Urothelium cell line (cell line): ENCODE measurements at regions not wholly inside any gene's neighbourhood (a gene's known extent, or its start where the extent isn't known, plus 50 kb on each side); places are given as distances from the start of the nearest gene placed in this dataset.

Source experiments
- DNase-seq: peaks from one replicate; pipeline ENCODE4 v3.0.0; 2011; ENCODE audit warnings: low spot score, mixed read lengths
- FAIRE-seq: peaks from 2 replicates; lab custom pipeline; 2011; peaks lifted over from hg19 to GRCh38; lab: Jason Lieb, UNC

DNA sequence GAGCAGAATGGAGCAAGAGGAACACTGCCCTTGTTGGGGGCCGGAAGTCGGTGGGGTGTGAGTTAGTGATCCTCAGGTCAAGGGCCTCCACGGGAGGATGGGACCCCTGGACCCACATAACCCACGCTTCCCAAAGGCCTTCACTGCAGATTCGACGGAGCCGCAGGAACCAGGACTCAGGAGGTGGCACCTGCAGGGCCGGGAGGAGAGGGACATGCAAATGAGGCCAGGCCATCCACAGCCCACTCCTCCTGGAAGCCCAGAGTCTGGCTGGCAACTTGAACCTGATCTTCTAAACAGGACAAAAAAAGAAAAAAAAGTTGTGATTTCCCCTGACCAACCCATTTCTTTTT is 299.9 kb downstream of the SOX9 start:
- no peak for DNase-seq

DNA sequence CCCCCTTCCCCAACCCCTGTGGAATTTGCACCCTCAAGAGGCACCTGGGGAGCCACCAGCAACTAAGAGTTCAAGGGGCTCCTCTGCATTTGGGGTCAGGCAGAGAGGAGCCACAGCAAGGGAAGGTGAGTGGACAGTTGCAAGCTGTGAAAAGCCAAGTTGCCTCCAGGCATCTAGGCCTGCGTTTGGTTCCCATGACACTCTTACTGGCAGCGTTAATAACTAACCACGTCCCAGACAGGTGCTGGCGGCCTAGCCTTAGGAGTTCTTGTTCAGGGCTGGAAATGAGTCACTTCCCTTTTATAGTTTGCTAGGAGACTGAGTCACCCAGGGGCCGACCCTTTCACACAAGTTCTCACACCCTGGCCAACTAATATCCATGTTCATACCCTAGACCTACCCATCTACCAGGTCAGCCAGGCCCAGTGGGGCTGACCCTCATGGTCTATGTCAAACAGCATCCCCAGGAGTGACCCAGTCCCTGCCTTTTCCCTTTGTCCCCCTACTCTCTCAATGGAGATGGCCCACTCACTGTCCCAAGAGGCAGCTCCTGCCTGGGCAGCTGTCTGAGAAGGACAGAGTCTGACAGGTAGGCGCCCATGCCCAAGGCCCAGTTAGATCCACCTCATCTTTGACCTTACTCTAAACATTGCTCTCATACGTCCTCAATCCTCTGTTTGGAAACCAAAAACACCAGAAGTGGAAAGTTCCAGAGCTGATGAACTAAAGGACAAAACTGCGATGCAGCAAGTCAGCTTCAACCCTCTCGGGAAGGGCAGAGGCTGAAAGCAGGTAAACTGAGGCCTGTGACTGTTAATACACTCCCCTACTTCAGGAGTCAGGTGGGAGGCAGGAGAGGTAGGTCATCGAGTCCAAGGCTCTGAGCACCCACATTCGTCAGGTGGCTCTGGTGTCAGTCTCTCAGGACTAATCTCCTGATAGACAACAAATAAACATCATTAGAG is 300.6 kb downstream of the SOX9 start:
- FAIRE-seq, result peak; percentile 95
- peak; percentile 97 for DNase-seq

More for the DNA sequence above, 299.9 kb downstream of the SOX9 start:
- no peak for FAIRE-seq

DNA sequence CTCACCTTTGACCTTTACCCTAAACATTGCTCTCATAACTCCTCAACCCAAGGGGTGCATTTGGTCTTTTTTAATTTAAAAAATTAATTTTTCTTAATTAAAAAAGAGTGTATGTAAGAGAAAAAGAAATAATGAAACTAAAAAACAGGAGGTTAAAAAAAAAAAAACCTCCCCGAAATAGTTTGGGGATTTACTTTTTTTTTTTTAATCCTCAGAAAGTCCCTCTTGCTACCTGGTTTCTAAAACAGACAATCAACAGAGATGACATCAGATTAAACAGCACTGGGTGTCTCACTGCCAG is 301.3 kb downstream of the SOX9 start:
- DNase-seq, result no peak
- no peak for FAIRE-seq

DNA sequence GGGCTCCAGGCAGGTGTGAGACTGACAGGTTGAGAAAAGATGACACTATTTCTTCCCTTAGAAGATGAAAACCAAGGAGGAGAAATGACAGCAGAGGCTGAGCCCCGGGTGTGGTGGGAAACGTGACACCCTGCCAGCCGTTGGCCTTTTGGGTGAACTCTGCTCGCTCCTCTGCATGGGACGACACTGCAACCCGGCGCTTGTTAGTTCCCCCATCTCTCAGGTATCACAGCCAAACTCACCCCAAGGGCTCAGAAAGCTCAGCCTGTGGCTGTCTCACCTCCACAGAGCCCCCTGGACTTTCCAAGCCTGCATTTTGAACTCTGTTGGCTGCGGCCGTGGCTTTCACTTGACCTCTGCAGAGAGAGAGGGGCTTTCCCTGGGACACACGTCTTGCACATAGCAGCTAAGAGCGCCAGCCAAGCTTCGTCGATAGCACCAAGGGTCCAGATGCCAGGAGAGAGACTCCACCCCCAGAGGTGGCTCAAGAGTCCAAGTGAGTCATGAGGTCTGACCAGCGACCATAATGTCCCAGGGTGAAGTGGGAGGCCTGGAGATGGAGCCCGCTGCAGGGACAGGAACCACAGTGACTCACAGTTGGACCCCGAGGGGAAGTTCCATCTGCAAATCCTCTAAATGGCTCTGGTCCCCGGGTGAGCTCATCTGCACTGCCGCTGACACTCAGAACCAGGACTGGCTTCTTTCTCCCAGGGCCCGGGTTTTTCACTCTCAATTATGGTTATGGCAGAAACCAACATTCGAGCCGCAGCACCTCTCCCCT is 301.9 kb downstream of the SOX9 start:
- peak; percentile 71 for DNase-seq
- peak; percentile 73 for FAIRE-seq

DNA sequence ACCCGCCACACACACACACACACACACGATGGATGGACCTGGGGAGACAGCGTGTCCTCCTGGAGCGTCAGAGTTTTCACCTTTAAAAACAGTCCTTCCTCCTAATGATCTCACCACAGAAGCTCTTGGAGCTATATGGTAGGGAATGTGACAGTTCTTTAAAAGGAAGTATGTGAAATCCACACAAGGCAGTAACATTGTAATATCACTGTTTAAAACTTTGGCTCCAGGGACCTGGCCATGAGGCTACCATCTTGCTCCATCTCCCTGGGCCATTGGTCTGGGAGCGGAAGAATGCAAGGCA is 302.4 kb downstream of the SOX9 start:
- FAIRE-seq, result peak; percentile 5

DNA sequence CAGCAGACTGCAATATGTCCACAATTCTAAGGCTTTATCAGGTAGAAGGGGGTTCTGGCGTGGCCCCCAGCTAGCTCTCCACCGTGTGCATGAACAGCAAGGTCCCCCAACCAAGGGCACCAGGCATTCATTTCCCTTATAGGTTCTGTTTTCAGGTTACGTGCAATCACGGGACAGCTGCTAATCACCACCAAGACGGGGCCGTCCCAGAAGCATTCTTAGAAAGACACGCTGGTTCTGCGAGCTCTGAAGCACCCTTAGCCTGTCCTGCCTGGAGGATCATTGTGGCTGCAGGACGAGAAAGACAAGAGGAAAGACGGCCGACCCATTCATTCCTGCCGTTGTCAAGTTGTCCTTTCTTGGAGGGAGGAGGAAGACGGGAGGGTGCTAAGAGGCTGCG is 302.9 kb downstream of the SOX9 start:
- DNase-seq (no peak), FAIRE-seq (no peak)

More for the DNA sequence above, 302.4 kb downstream of the SOX9 start:
- DNase-seq, result no peak

DNA sequence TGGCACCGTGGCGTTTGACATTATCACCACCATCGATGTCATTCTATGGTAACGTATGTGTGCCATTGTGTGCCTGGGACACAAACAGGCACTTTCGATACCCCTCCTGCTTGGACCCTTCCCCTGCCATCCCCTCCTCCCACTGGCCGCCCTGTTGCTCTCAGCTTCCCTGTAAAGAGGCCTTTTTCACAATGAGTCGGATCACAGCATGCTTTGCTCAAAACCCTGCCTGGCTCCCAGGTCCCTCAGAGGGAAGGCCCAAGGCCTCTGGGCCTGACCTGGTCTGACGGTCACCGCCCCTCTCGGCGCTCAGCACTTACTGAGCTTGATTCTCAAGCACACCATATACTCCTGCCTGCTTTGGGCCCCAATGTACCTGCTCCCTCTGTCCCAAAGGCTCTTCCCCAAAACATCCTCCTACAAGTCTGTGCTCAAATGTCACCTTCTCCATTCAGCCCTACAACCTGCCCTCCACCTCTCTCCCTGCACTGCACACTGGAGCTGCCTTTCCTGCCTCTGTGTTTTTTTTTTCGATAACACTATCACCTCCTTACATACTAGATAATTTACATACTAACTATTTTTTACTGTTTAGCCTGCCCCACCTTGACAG is 303.8 kb downstream of the SOX9 start:
- DNase-seq, result no peak
- peak; percentile 30 for FAIRE-seq

DNA sequence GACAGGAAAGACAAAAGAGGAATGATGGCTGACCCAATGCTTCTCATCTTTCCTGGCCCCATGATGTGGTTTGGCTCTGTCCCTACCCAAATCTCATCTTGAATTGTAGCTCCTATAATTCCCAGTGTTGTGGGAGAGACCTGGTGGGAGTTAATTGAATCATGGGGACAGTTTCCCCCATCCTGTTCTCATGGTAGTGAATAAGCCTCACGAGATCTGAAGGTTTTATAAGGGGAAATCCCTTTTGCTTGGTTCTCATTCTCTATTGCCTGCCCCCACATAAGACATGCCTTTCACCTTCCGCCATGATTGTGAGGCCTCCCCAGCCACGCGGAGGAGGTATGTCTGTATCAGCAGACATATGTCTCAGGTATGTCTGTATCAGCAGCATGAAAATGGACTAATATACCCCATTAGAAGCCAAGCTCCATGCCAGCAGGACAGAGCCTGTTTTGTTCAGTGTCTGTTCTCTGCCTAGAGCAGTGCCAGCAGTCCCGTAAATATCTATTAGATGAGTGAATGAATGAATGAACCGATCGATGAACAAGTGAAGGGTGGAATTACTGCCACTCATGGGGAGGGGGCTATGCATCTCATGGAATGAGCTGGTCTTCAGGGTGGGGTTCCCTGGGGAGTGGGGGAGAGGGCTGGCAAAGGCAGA is 304.4 kb downstream of the SOX9 start:
- FAIRE-seq (peak; percentile 91), DNase-seq (no peak)

DNA sequence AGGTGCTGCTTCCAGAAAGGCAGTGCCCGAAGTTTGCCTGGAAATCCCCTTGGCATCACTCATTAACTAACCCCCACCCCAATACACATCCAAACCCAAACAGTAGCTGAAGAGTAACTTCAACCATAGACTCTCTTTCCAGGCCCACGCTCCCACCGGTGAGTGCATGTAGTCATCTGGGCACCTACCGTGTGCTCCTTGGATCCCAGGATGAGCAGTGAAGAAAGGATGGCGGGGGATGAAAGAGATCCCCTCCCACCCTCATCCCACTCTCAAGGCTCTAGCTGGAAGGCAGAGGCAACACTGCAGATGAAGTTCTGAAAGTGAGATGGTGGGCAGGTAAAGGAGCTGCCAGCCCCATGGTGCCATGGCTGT is 305.0 kb downstream of the SOX9 start:
- no peak for DNase-seq
- FAIRE-seq, result peak; percentile 52

DNA sequence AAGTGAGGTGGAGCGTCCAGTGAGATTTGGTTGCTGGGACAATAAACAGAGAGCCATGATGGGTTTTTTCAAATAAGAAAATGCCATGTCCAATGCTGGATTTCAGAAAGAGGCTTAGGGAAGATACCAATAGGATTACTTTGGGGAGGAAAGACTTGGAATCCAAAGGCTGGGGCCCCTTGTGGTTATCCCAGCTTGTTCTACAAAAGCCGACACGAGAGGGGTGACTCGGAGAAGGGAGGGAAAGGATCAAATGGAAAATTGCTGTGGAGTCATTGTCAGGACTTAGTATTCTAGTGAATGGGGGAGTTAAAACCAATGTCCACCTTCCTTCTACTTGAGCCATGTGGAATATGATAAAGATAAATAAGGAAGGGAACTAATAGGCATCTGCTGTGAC is 305.5 kb downstream of the SOX9 start:
- FAIRE-seq (peak; percentile 5), DNase-seq (no peak)

DNA sequence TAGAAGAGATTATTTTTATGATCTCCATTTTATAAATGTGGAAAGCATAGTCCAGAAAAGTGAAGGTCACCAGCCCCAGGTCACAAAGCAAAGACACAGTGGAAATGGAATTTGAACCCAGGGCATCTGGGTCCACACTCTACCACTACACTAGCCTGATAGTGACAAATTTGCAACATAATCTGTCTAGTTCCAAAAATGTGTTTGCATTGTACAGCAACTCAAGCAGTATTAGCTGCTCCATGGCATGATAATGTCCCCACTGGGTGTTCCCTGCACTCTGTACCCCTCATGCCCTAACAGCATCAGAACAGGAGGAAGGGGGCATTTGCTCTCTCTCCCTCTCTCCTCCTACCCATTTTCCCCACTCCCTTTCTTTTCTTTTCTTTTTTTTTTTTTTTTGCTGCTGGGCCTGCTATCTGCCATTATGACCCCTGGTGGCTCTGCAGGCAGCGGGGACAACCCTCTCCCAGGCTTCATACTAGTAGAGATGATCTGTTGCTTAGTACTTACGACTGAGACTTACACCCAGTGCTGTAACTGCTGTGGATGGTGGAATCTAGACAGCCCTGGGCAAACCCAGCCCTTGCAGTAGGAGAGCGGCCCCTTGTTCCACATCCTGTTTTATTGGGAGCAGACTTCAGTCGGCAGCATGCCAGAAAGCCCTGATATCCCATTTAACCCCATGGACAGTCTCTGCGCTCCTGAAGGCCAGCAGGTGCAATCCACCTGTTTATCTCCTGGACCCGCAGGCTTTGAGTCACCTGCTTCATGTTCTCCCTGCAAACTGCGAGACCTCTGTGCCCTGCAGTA is 306.3 kb downstream of the SOX9 start:
- peak; percentile 69 for FAIRE-seq

DNA sequence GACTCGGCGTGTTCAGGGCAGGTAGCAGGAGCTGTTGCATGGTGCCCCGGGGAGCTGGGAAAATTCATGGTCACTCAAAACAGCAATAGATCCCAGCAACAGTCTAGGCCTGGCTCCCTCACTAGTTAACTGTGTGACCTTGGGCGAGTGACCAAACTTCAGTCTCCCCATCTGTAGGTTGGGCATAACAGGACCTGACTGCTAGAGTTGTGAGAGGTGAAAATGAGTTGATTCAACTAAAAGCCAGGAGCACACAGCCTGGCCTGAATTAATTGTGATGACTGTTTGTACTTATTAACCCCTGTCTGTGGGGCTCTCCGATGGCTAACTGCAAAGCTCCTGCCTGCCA is 306.9 kb downstream of the SOX9 start:
- FAIRE-seq (no peak), DNase-seq (no peak)

More for the DNA sequence above, 306.3 kb downstream of the SOX9 start:
- no peak for DNase-seq

DNA sequence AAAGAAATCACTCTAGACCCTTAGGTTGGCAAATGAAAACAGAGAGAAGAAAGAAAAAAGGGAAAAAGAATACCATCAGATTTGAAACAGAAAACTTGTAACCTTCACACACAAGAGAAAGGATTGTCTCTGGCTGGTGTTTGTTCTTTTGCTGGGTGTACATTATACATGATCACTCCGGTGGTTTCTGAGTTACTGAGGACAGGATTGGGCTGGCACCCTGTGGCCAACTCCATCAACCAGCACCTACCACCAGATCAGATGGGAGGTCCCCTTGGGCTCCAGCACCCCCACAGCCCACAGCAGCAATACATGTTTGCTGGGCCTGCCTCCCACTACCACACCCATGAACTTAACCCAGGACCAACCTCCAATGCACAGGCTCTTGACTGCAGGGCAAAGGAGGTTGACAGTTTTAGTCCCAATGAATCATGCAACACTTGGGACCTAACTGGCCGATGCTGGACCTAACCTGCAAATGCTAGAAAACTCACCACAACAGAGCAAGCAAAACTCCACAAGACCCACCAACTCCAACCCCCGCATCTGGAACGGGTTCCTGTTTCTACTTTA is 308.3 kb downstream of the SOX9 start:
- FAIRE-seq, result peak; percentile 59

DNA sequence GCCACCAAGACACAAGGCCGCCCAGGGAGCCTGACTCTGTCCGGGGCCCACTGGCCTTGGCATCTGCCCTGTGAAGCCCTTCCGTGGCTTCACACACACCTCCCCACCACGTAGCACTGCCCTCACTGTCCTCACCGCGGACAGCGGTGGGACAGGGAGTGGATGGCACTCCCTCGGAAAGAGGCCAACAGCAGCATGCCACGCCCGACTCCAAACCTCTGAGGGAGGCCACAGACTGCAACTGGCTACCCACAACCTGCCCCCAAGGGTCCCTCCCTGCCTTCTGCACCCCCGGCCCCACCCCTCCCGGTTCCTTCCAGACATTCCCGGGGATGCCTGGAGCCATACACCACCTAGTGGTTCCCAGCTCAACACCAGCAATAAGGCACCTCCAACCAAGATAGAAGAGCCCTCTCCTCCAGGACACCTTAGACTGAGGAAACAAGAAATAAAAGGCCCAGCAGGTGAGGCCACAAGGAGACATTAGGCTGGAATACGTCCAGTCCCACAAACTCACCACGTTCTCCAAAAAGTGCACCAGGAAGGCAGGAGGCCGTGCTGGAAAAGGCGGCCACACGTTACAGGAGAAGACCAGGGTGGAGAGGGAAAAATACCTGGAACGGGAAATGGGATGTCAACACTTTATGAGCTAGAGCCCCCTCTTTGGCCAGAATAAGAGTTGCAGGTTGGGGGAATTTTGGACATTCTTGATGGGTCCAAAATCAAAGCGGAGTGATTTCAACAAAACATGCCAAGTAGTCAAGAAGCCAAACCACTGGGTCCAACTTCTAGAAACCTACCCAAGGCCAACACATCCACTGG is 310.0 kb downstream of the SOX9 start:
- no peak for DNase-seq
- peak; percentile 92 for FAIRE-seq

More for the DNA sequence above, 308.3 kb downstream of the SOX9 start:
- no peak for DNase-seq

DNA sequence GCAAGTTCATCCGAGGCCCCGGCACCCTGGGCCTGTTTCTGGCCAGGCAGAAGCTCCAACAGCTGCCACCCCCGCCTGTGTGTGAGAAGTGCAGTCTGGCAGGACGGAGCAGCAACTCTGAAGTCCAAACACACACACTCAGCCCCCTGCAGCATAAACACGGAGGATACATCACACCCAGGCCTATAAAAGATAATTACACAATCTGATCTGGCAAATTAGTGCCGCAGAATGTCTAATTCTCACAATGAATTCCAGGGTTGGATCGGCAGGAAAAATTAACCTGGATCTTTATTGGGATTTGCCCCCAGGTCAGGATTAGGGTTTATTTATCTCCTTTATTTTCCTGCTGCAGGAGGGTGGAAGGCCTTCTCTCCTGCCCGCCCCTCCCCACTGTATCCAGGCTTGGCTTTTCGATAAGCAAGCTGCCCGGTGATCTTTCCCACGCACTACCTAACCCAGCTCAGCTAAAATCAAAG is 311.4 kb downstream of the SOX9 start:
- no peak for DNase-seq
- no peak for FAIRE-seq

DNA sequence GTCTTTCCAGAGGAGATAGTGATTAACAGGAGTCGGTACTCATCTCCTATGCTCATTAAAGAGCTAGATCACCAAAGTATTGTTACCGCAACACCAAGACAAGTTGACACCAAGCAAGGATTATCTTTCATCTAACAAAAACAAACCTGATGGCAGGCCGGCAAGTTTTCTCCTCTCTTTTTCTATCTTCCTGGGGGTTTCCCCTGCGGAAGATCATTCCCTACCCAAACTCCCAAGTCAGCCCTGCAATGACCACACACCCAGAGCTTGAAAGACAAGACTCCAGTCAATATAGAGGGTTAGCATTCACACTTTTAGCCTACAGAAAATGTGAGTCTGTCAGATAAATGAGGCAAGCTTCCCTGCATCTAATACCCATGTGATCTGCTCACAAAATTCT is 312.1 kb downstream of the SOX9 start:
- FAIRE-seq, result peak; percentile 42
- DNase-seq, result no peak

DNA sequence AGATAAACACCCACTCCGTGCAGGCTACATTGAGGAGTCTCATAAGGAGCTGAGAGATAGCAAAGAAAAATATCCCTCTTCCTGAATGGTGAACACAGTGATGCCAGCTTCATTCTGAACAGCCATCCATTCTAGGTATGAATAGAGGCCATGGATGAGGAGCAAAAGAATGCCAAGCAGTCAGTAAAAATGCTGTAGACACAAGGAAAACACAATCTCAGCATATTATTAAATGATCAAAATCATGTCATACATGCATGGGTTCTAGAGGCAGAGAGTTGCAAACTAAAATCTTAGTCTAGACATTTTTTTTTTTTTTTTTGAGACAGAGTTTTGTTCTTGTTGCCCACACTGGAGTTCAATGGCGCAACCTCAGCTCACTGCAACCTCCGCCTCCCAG is 313.0 kb downstream of the SOX9 start:
- no peak for FAIRE-seq
- DNase-seq, result no peak

DNA sequence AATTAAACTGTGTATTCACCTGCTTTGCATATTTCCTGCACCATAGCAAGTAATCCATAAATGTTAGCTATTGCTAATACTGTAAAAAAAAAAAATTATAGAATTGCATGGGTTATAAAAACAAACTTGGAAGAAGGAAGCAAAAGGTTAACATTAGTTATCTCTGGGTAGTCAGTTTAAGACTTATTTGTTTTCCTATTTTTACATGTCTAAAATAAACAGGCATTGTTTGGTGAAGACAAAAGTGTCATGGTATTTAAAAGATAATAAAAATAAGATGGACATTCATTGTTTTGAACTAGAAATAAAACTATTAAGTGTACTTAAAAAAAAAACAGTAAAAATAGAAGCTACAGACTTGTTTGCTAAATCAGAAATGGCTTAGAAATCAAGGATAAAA is 313.8 kb downstream of the SOX9 start:
- FAIRE-seq (no peak), DNase-seq (no peak)

DNA sequence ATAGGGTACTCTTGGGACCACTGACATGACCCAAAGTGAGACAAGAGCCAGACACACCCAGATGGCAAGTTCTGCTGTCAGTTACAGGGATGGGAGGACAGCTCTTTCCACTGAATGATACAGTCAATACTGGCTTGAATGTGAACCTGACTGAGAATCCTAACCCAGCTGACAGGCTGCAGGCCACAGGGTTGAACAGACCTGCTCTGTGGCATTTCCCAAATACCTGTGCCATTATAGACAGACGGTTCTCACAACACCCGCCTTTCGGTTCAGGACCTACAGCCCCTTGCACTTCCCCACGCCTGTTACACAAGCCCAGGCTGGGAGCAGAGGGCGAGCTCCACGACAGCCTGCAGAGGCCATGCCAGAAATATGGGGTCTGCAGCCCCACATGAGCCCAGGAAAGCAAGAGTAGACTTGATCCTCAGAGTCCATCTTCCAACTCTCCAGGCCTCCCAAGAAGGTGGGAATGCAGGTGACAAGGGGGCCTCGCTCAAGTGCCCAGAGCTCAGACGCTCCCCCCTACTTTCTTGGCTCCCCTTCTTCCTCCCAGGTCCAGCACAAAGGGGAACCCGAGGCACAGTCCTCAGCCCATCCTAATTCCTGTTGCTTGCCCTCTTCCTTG is 314.3 kb downstream of the SOX9 start:
- no peak for DNase-seq
- FAIRE-seq, result no peak
